T-helper 1 cell treated with Interleukin-12 subunit alpha and Interleukin-12 subunit beta and Interleukin-4 antibody, amounts not matched to agents 30 μg/mL and 1 μg/mL, for 36 hours (primary cell): ENCODE measurements at regions not wholly inside any gene's neighbourhood (a gene's known extent, or its start where the extent isn't known, plus 50 kb on each side); places are given as distances from the start of the nearest gene placed in this dataset.

Experiments used
- H3K27ac Mint-ChIP-seq: one replicate; pipeline ENCODE4 v1.8.0; 2021; ENCODE audit warnings: mild to moderate bottlenecking, mixed read lengths
- H3K27me3 Mint-ChIP-seq: one replicate; pipeline ENCODE4 v1.8.0; 2021; ENCODE audit warnings: low read depth, mixed read lengths
- H3K36me3 Mint-ChIP-seq: one replicate; pipeline ENCODE4 v1.8.0; 2021; ENCODE audit warnings: low read depth, mixed read lengths
- H3K4me1 Mint-ChIP-seq: one replicate; pipeline ENCODE4 v1.8.0; 2021; ENCODE audit warnings: low read depth, mixed read lengths
- H3K4me3 Mint-ChIP-seq: one replicate; pipeline ENCODE4 v1.8.0; 2021; ENCODE audit warnings: mild to moderate bottlenecking, moderate library complexity, mixed read lengths
- H3K9me3 Mint-ChIP-seq: one replicate; pipeline ENCODE4 v1.8.0; 2021; ENCODE audit warnings: mixed read lengths

DNA sequence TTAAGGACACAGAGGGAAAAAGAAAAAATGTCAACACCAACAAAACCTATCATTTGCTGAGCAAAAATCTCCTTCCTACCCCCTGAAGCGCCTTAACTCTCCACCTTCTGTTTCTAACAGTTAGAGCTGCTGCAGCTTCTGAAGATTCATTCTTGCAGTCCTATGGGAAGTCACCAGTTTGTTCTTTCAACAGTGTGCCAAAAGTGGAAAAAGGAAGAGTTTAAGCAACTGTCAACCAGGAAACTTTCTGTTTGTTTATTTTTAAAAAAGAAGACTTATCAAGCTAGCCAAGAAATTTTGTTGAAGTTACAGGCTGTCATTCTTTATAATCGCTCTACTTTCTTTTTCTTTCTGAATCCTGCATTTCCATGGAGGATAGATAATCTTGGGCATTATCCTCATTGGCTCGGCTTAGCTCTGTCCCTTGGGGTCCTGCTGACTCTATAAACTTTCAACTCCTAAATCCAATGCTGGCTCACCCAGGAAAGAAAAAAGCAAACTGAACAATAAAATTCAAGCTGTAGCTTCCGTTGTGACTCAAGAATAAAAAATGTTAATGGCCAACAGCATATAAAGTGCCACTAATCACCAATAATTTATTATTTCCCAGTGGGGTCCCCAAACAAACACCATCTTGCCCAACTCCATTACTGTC lies 172.8 kb upstream of the CITED2 start:
- Mint-ChIP-seq H3K4me1 (peaks cover 29% of the 10 kb centered on the region), H3K27ac (no peak overlapping the region), H3K36me3 (peaks cover 5% of the 10 kb centered on the region), H3K4me3 (no peak overlapping the region), H3K9me3 (peaks cover 8% of the 10 kb centered on the region), H3K27me3 (peaks cover 5% of the 10 kb centered on the region)

DNA sequence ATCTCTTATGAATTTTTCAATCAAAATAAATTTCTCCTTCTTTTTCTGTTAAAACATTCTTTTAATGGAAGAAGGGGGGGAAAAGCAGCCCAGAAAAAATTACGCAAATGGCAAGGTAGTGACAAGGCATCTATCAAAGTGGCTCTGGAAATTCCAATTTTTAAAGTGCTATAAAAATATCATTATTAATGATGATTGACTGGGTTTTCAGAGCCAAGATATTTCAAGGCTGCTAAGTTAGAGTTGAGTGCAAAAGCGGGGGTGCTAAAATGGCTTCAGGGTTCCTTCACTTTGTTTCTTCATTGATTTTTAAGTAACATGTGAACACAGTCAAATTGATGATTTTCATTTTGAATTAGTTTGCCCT lies 171.6 kb upstream of the CITED2 start:
- Mint-ChIP-seq H3K9me3 (peaks cover 8% of the 10 kb centered on the region), H3K27ac (no peak overlapping the region), H3K4me1 (peaks cover 34% of the 10 kb centered on the region), H3K36me3 (peaks cover 7% of the 10 kb centered on the region), H3K27me3 (no peaks in the 10 kb centered on the region), H3K4me3 (no peak overlapping the region)

DNA sequence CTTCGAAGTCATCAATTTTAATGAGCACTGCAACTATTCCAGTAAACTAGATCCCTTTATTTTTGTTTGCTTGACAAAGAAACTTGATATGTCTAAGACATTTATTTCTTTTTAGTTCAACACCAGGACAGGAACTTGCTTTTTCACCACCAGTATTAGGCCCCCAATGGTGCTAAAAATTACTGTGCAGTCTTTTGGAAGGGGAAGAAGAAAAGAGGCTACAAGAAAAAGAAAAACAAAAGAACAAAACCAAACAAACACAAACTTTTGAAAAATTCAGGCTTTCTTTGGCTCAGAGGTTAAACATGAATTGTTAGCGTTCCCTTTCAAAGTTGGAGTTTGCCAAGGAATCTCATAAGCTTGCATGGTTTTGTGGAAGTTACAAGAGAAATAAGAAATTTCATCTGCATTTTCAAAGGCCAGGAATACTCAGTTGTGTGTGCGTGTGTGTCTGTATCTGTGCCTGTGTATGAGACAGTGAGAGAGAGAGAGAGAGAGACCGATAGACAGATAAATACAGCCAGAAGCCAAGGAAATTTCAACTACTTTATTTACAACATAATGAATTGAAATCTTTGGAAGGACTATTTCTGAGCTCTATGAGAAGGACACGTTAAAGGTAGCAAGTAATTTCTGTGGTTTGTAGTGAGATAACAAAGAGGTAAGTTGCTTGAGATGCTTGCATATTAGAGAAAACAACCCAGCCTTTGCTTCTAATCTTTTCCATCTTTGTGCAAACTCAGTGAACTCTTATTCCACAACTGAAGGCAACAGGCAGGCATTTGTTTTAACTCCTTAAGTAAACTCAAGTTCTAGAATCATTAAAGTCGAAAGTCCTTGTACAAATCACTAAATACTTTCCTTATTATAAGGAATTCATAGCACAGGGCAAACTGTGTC lies 171.0 kb upstream of the CITED2 start:
- H3K36me3 Mint-ChIP-seq: peaks cover 9% of the 10 kb centered on the region
- no peak overlapping the region for H3K4me3 Mint-ChIP-seq
- H3K9me3 Mint-ChIP-seq: peaks cover 8% of the 10 kb centered on the region
- no peaks in the 10 kb centered on the region for H3K27me3 Mint-ChIP-seq
- H3K4me1 Mint-ChIP-seq: peaks cover 40% of the 10 kb centered on the region
- H3K27ac Mint-ChIP-seq: no peak overlapping the region

DNA sequence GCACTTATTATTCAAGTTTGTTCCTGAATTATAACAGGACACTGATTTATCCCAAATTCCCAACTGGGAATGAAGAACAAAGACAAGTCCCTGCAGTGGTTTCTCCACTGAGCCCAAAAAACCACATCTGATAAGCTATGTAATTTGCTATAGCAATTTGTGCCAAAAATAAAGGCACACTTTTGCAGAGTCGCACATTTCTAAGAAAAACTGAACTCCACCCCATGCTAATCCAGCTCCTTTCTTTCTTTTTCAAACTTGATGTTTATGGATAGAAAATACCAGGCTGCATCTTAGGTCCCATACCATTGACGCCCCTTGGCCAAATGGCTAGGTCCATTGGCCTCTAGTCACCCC lies 170.2 kb upstream of the CITED2 start:
- H3K36me3 Mint-ChIP-seq: peaks cover 10% of the 10 kb centered on the region

DNA sequence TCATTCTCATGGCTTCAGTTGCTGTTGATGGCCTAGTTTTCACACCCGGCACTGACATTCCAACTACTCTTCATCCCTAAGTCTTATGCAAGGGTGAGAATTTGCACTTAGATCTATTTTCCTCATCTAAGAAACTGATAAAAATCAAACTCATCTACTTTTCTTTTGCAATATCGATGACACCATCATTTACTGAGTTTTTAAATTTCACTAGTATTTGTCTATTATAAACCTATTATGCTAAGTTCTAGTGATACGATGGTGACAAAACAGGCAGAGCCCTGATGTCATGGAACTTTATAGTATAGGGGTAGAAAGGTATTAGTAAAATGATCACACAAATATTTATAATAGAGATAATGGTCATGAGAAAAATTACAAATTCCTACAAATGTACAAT lies 167.9 kb upstream of the CITED2 start:
- Mint-ChIP-seq H3K27ac (no peak overlapping the region), H3K9me3 (peaks cover 8% of the 10 kb centered on the region), H3K36me3 (peaks cover 8% of the 10 kb centered on the region), H3K4me3 (no peak overlapping the region), H3K27me3 (no peaks in the 10 kb centered on the region), H3K4me1 (peaks cover 53% of the 10 kb centered on the region)

More for the DNA sequence above, 170.2 kb upstream of the CITED2 start:
- Mint-ChIP-seq H3K9me3 (peaks cover 8% of the 10 kb centered on the region), H3K27ac (no peak overlapping the region), H3K4me3 (no peak overlapping the region), H3K4me1 (peaks cover 46% of the 10 kb centered on the region), H3K27me3 (no peaks in the 10 kb centered on the region)

DNA sequence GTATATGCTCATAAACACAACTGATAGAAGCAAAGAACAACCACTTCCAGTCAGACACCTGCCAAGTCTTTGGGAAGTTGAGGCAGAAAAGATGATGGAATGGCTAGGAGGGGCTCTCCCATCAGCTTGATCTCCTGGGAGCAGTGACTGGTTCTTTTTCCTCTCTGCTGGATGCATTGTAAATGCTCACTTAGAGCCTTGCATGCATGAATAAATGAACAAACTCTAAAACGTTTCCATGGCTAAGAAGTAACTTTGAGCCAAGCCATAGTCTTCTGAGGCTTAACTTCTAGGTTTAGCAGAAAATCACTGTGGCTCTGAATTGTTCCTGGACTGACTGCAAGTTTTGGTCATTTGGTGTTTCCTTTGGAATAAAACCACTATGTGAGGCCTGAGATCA lies 166.4 kb upstream of the CITED2 start:
- Mint-ChIP-seq H3K36me3 (peaks cover 8% of the 10 kb centered on the region), H3K9me3 (peaks cover 8% of the 10 kb centered on the region), H3K4me1 (peaks cover 54% of the 10 kb centered on the region), H3K27ac (peak overlapping the region; percentile 73), H3K27me3 (no peaks in the 10 kb centered on the region), H3K4me3 (peak overlapping the region; percentile 30)

DNA sequence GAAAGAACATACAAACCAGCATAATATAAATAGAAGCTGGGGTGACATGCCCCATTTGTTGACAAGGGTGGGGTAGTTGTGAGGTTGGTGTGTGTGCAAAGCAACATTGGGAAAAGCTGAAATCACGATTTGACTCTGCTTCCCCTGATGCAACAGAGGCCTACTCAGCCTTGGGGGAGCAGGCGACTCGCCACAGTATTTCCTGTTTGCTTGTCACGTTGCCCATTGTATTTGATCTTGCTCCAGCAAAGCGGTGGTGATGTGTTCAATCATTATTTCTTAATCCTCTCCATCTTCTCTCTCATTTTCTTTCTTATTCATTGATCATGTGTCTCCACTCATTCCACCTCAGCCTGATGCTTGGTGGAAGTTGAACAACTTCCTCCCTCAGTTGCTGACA lies 165.8 kb upstream of the CITED2 start:
- Mint-ChIP-seq H3K4me1 (peaks cover 52% of the 10 kb centered on the region), H3K9me3 (peaks cover 6% of the 10 kb centered on the region), H3K4me3 (peak overlapping the region; percentile 30), H3K36me3 (peaks cover 8% of the 10 kb centered on the region), H3K27ac (peak overlapping the region; percentile 73), H3K27me3 (no peaks in the 10 kb centered on the region)

DNA sequence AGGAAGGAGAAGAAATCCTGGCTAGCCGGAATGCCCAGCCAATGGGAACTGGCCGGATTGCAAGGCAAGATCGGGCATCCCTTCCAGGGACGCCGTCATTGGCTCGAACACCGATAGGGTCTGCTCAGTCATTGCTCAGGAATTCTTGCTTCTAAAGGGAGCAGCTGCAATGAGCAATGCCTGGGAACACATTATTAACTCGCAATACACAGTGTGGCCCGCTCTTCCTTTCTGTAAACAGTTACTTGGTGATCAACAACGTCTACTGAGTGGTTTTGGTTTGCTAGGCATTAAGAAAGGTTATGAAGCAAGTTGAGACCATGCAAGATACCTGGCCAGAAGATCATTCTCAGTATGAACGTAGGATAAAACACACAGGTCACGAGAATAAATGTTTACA lies 165.4 kb upstream of the CITED2 start:
- Mint-ChIP-seq H3K9me3 (peaks cover 1% of the 10 kb centered on the region), H3K36me3 (peaks cover 8% of the 10 kb centered on the region), H3K27me3 (no peaks in the 10 kb centered on the region), H3K4me1 (peaks cover 48% of the 10 kb centered on the region), H3K27ac (peak overlapping the region; percentile 79), H3K4me3 (peak overlapping the region; percentile 30)

DNA sequence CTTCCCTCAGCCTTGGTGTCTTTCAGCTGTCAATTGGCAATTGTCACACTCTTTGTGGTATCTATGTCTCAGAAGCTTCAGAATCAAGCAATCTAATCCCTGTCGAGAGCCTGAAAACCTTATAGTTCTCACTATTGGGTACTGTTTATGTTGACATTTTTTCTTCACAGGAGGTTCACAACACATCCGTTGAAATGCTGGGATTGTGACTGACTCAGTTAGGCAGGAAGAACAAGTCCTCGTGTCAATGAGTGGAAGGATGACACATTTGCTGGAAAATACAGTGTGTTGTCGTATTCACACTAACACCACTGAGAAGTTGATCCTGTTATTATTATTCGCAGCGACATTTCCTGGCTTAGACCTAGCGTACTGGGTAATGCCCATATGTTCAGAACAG lies 163.9 kb upstream of the CITED2 start:
- Mint-ChIP-seq H3K27me3 (no peaks in the 10 kb centered on the region), H3K9me3 (no peaks in the 10 kb centered on the region), H3K27ac (no peak overlapping the region), H3K36me3 (peaks cover 11% of the 10 kb centered on the region), H3K4me3 (no peak overlapping the region), H3K4me1 (peaks cover 53% of the 10 kb centered on the region)

DNA sequence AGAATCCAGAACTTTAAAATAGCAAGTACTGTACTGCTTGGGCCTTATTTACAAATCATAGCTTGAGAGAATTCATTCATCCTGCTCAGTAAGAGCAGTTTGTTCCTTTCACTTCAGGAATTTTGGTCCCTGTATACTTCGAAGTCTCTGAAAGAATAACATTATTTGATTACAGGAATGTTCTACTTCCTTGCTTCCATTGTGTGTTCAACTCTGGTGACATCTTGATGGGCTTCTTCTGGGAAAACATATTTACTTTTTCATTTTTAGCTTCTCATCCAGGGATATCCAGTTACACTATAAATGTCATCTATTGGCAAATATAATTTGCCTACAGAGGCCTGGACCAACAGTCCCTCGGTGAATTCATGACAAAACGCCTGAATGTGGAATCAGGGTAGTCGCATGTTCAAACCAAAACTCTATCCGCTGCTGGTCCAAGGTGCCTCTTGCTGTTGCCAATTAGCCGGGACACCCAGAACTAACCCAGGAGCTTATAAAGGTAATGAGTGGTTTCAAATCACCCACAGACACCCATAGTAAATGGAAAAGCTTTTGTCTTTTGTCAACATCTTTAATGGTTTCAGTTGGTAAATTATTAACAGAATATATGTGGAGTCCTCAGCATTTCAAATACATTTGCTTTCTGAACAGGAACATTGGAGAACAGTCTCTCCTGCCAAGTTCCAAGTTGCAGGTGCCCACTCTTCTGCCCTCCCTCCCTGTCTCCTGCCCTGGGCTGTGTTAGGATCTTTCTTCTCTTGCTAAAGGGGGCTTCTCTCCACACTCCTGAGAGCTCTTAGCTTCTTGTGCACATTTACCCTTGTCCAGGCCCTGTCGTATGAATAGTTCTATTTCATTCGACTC lies 162.5 kb upstream of the CITED2 start:
- Mint-ChIP-seq H3K27ac (no peak overlapping the region), H3K4me1 (peaks cover 48% of the 10 kb centered on the region), H3K27me3 (no peaks in the 10 kb centered on the region), H3K4me3 (no peak overlapping the region), H3K36me3 (peaks cover 8% of the 10 kb centered on the region), H3K9me3 (no peaks in the 10 kb centered on the region)

DNA sequence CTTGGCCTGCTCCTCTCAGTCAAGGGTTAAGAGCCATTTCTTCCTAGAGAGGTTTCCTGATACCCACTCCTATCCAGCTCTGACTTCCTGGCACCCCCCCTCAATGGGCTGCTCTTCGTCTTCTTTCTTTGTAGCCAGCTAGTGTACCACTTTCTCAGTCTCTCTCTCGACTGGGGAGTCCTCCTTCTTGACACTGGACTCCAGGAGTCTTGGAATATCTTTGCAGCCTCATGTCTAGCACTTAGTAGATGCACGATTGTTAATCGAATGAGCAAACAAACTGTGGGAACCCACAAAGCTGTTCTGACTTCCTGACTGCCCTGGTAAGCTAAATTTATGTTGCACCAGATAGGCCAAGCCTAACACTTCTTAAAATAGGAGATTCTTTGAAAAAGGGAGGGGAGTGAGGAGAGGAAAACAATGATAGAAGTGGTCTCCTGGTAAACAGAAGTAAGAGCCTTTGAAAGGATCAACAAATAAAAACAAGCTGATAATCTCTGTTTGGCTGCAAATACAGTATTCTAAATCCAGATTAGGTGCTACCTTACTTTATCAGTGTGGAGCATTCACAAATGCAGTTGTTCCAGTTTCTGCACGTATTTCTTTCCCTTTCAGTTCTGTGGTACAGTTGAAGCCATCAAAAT lies 160.1 kb upstream of the CITED2 start:
- H3K4me1 Mint-ChIP-seq: peaks cover 42% of the 10 kb centered on the region
- H3K27ac Mint-ChIP-seq: peak overlapping the region; percentile 91
- H3K9me3 Mint-ChIP-seq: peaks cover 2% of the 10 kb centered on the region
- H3K36me3 Mint-ChIP-seq: peaks cover 6% of the 10 kb centered on the region
- no peaks in the 10 kb centered on the region for H3K27me3 Mint-ChIP-seq
- H3K4me3 Mint-ChIP-seq: peak overlapping the region; percentile 75

DNA sequence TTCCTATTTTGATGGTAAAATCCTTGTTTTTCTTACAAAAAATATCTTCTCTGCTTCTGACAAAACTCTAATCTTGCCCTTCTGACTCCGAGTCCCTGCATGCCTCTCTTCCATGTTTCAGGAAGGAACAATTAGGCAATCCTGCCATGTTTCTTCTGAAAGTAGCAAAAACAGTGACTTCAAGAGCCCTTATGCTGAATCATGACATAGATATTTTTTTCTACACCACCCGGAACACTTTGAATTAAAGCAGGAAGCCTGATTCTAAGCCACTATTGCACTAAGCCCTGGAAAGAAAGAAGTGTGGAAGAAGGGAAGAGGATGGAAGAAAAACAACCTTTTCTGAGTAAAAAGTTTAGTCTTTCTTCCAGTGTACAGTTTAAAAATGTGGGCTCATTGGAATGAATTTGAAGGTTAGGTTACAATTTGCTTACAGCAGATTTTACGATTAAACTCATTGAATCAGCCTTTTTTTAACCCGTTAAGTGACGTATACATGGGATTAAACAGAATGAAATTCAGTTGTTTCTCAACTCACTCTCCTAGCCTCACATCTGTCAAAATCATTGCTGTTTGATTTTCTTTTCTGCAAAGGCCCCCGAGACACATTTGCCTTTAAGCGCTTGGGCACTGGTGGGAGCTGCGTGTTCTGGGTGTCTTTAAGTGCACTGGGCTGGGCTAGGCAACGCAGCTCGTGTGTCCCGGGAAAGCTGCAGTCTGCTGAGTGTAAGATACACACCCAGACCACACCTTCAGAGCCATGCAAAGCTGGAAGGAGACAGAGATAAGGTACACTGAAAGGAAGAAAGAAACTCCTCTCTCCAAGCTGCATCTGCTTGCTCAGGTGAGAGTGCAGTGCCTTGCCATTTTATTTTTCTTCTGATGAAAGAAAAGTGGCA lies 159.4 kb upstream of the CITED2 start:
- H3K4me1 Mint-ChIP-seq: peaks cover 44% of the 10 kb centered on the region
- peak overlapping the region; percentile 91 for H3K27ac Mint-ChIP-seq
- no peaks in the 10 kb centered on the region for H3K27me3 Mint-ChIP-seq
- H3K9me3 Mint-ChIP-seq: peaks cover 6% of the 10 kb centered on the region
- H3K4me3 Mint-ChIP-seq: peak overlapping the region; percentile 9
- H3K36me3 Mint-ChIP-seq: peaks cover 9% of the 10 kb centered on the region

DNA sequence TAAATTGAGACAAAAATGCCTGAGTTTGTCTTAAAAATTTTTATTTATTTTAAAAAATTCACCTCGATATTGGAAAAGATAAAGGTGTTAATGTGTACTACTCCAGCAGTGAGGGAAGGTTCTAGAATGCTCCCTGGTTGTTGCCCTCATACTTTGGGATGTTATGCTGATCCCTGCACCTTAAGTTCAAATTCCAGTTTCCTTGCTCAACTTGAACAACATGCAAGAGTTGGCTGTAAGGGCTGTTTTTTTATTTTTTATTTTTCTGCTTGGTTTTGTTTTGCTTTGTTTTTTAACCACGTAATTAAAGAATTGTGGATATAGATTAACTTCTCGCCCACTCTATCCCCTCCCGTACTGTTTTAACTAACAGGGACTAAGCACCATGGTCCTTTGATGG lies 158.7 kb upstream of the CITED2 start:
- H3K4me3 Mint-ChIP-seq: no peak overlapping the region
- H3K9me3 Mint-ChIP-seq: peaks cover 11% of the 10 kb centered on the region
- peak overlapping the region; percentile 73 for H3K27ac Mint-ChIP-seq
- H3K27me3 Mint-ChIP-seq: no peaks in the 10 kb centered on the region
- peaks cover 44% of the 10 kb centered on the region for H3K4me1 Mint-ChIP-seq
- H3K36me3 Mint-ChIP-seq: peaks cover 9% of the 10 kb centered on the region
